ENCODE measurements at regions not wholly inside any gene's neighbourhood (a gene's known extent, or its start where the extent isn't known, plus 50 kb on each side); places are given as distances from the start of the nearest gene placed in this dataset.

DNA sequence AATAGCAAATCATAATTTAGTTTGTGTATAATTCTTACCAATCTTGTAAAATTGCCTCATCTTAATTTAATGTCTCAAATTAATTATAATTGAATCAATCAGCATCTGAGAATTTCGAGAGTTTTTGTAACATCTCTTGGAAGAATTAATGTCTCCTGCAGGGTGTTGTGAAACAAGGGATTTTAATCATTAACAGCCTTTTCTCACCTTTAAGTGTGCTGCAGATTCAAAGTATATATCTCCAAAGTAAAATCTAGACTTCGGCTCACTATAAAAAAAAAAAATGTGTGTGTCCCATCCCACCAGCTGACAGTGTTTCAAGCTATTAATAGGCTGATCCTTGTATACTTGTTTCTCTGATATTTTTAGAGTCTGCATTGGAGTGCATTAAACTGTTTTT is 603.1 kb downstream of the ETNK1 start:
- intact Hi-C loops (cut with micrococcal nuclease; ENCODE audit: unreplicated experiment) = no loop called here
- Histone ChIP-seq H3K36me3 (ENCODE audit: control insufficient read depth, insufficient read depth, low read length) (no peaks in the 10 kb centered on the region), H3K4me3 (ENCODE audit: low read depth, low read length) (no peak overlapping the region), H3K27me3 (replicated peaks; ENCODE audit: control insufficient read depth, insufficient read depth, low read length) (no peaks in the 10 kb centered on the region), H3K9me3 (no peaks in the 10 kb centered on the region), H3K4me1 (no peaks in the 10 kb centered on the region)
- ChIA-PET CTCF (no interaction called here), POLR2A (no interaction called here)
- no peaks in the 10 kb centered on the region for H3K27me3 Mint-ChIP-seq (ENCODE audit: insufficient read depth, unreplicated experiment)
- TF ChIP-seq, protein P1, sequence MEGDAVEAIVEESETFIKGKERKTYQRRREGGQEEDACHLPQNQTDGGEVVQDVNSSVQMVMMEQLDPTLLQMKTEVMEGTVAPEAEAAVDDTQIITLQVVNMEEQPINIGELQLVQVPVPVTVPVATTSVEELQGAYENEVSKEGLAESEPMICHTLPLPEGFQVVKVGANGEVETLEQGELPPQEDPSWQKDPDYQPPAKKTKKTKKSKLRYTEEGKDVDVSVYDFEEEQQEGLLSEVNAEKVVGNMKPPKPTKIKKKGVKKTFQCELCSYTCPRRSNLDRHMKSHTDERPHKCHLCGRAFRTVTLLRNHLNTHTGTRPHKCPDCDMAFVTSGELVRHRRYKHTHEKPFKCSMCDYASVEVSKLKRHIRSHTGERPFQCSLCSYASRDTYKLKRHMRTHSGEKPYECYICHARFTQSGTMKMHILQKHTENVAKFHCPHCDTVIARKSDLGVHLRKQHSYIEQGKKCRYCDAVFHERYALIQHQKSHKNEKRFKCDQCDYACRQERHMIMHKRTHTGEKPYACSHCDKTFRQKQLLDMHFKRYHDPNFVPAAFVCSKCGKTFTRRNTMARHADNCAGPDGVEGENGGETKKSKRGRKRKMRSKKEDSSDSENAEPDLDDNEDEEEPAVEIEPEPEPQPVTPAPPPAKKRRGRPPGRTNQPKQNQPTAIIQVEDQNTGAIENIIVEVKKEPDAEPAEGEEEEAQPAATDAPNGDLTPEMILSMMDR (IDR thresholded peaks at IDR 0.05; ENCODE audit: insufficient read depth in 1 of 2, low read depth in 1 of 2, low read length in 1 of 2, severe bottlenecking in 1 of 2, unreplicated experiment in 1 of 2) = no peak
- H3K9me3 Mint-ChIP-seq (ENCODE audit: unreplicated experiment) = no peaks in the 10 kb centered on the region
- H3K4me1 Mint-ChIP-seq (ENCODE audit: low read depth, unreplicated experiment) = no peaks in the 10 kb centered on the region
- H3K36me3 Mint-ChIP-seq (ENCODE audit: insufficient read depth, unreplicated experiment) = no peaks in the 10 kb centered on the region
- BruUV-seq (replicated peaks) = no TSS peak
- no peak for DNase-seq
- H3K27ac Mint-ChIP-seq (ENCODE audit: unreplicated experiment) = no peak overlapping the region
- H3K4me3 Mint-ChIP-seq (ENCODE audit: unreplicated experiment) = no peak overlapping the region

DNA sequence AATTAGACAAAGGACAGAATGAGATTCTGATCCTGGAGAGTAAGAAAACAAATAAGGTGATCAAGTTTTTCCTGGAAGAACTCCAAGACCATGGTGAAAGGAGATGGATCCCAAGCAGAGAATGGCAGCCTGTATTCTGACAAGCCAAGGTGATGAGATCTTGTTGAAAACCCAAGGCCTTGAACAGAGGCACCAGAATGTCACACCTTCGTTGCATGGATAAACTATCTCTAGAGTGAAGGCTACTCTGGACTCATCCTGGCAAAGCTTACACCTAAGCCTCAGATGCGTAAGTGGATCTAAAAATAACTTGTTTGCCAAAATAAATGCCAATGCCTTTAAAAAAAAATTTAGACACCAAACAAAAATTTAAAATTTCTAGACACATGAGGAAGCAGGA is 605.9 kb downstream of the ETNK1 start:
- Mint-ChIP-seq H3K36me3 (ENCODE audit: insufficient read depth, unreplicated experiment) (no peaks in the 10 kb centered on the region), H3K27ac (ENCODE audit: unreplicated experiment) (no peak overlapping the region), H3K4me3 (ENCODE audit: unreplicated experiment) (no peak overlapping the region), H3K4me1 (ENCODE audit: low read depth, unreplicated experiment) (no peaks in the 10 kb centered on the region), H3K27me3 (ENCODE audit: insufficient read depth, unreplicated experiment) (no peaks in the 10 kb centered on the region), H3K9me3 (ENCODE audit: unreplicated experiment) (no peaks in the 10 kb centered on the region)
- intact Hi-C loops (cut with micrococcal nuclease; ENCODE audit: unreplicated experiment) = no loop called here
- TF ChIP-seq, protein P1 (IDR thresholded peaks at IDR 0.05; ENCODE audit: insufficient read depth in 1 of 2, low read depth in 1 of 2, low read length in 1 of 2, severe bottlenecking in 1 of 2, unreplicated experiment in 1 of 2) = no peak
- Histone ChIP-seq H3K4me3 (ENCODE audit: low read depth, low read length) (no peak overlapping the region), H3K27me3 (replicated peaks; ENCODE audit: control insufficient read depth, insufficient read depth, low read length) (no peaks in the 10 kb centered on the region), H3K4me1 (no peaks in the 10 kb centered on the region), H3K9me3 (no peaks in the 10 kb centered on the region), H3K36me3 (ENCODE audit: control insufficient read depth, insufficient read depth, low read length) (no peaks in the 10 kb centered on the region)
- DNase-seq = no peak
- CTCF ChIA-PET = no interaction called here
- BruUV-seq (replicated peaks) = no TSS peak
- POLR2A ChIA-PET = no interaction called here

DNA sequence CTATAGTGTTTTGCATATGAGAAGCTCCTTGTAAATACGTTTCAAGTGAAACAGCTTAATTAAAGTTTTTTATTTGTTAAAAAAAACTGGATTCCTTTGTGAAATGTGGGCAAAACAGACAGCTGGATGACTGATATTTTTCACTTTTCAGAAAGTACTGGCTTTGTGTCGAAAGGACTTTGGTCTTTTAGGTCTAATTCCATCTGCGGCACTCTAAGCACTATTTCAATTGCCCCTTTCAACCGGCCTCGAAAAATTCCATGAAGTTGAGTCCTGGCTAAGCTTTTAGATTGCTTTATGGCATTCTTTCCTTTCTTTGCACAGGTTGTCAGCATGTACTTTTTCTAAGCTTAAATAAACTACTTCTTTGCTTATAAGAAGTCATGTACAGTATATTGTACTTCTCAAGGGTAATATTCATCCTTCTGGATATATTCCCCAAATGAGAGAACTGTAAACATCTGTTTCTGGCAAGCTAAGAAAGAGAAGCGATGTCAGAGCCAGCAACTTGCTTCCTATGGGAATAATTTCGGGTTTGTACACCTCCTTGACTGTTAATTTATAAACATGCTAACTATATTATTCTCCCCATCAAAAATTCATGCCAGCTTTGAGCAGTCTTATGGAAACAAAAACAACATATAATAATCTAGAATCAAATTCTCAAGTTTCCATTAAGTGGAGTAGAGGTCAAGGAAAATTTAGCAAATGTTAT is 611.3 kb downstream of the ETNK1 start:
- H3K4me3 ChIP-seq (ENCODE audit: low read depth, low read length) = no peak overlapping the region
- H3K4me1 ChIP-seq = no peaks in the 10 kb centered on the region
- DNase-seq = no peak
- Mint-ChIP-seq H3K9me3 (ENCODE audit: unreplicated experiment) (no peaks in the 10 kb centered on the region), H3K27ac (ENCODE audit: unreplicated experiment) (no peak overlapping the region), H3K4me1 (ENCODE audit: low read depth, unreplicated experiment) (no peaks in the 10 kb centered on the region), H3K4me3 (ENCODE audit: unreplicated experiment) (no peak overlapping the region), H3K36me3 (ENCODE audit: insufficient read depth, unreplicated experiment) (no peaks in the 10 kb centered on the region), H3K27me3 (ENCODE audit: insufficient read depth, unreplicated experiment) (no peaks in the 10 kb centered on the region)
- H3K27me3 ChIP-seq (replicated peaks; ENCODE audit: control insufficient read depth, insufficient read depth, low read length) = no peaks in the 10 kb centered on the region
- no peaks in the 10 kb centered on the region for H3K9me3 ChIP-seq
- TF ChIP-seq, protein P1 (IDR thresholded peaks at IDR 0.05; ENCODE audit: insufficient read depth in 1 of 2, low read depth in 1 of 2, low read length in 1 of 2, severe bottlenecking in 1 of 2, unreplicated experiment in 1 of 2) = no peak
- no peaks in the 10 kb centered on the region for H3K36me3 ChIP-seq (ENCODE audit: control insufficient read depth, insufficient read depth, low read length)
- POLR2A ChIA-PET = no interaction called here
- intact Hi-C loops (cut with micrococcal nuclease; ENCODE audit: unreplicated experiment) = no loop called here
- BruUV-seq (replicated peaks) = no TSS peak
- CTCF ChIA-PET = interaction anchor here (0.5 kb wide), 1 partner anchor 218 kb away, joined by 3 read pairs; no protein-coding TSS in a partner anchor

Measured in Caco-2 (cell line).